SK-N-SH (cell line): ENCODE measurements at regions not wholly inside any gene's neighbourhood (a gene's known extent, or its start where the extent isn't known, plus 50 kb on each side); places are given as distances from the start of the nearest gene placed in this dataset.

Experiments used
- CTCF ChIA-PET: fragments of 300-600, 350-600 bp; formaldehyde crosslinking; extraction: SDS; loops from one replicate; lab custom pipeline; 2021; lab: Yijun Ruan, JAX
- POLR2A ChIA-PET: fragments of 350-600 bp; sonication (Branson Sonifier 250); formaldehyde crosslinking; extraction: SDS; loops from one replicate; lab custom pipeline; 2020; ENCODE audit warnings: antibody characterized with exemption, inconsistent platforms; lab: Yijun Ruan, JAX
- DNase-seq: peaks from one replicate; pipeline ENCODE4 v3.0.0; 2012
- H2AFZ ChIP-seq: fragments of 200-600 bp; sonication (generic); 2 replicates; pipeline ENCODE4 v1.8.1; 2016; ENCODE audit warnings: antibody characterized with exemption, mild to moderate bottlenecking, low read depth
- H3F3A ChIP-seq: fragments of 200-600 bp; sonication (generic); replicated peaks from 2 replicates; pipeline ENCODE3; 2016; ENCODE audit warnings: antibody characterized with exemption, mild to moderate bottlenecking; ENCODE audit not compliant: insufficient read depth
- H3K27ac ChIP-seq, 2 experiments: fragments of 200-500 bp in 1 of 2; fragments of 200-600 bp in 1 of 2; sonication (Bioruptor generic) in 1 of 2; sonication (generic), shearing (Covaris generic) in 1 of 2; 2 replicates each; pipeline versions ENCODE4 v1.5.1 to v1.6.1; 2014 to 2016; ENCODE audit warnings: low read depth in 2 of 2, inconsistent platforms in 1 of 2, low read length in 1 of 2, mild to moderate bottlenecking in 1 of 2, mixed read lengths in 1 of 2
- H3K27me3 ChIP-seq: fragments of 200-600 bp; sonication (generic), shearing (Covaris generic); 2 replicates; pipeline ENCODE4 v1.6.1; 2016; ENCODE audit warnings: mixed run types; ENCODE audit not compliant: insufficient read depth
- H3K36me3 ChIP-seq, 2 experiments: fragments of 200-500 bp in 1 of 2; fragments of 200-600 bp in 1 of 2; sonication (Bioruptor generic) in 1 of 2; sonication (generic) in 1 of 2; replicated peaks in 1 of 2; 2 replicates each; pipeline versions ENCODE3 to v1.5.1; 2014 to 2016; ENCODE audit warnings: low read length in 1 of 2, mild to moderate bottlenecking in 1 of 2; ENCODE audit not compliant: insufficient read depth in 2 of 2, control insufficient read depth in 1 of 2
- H3K4me1 ChIP-seq, 2 experiments: fragments of 200-500 bp in 1 of 2; fragments of 200-600 bp in 1 of 2; sonication (Bioruptor generic) in 1 of 2; sonication (generic), shearing (Covaris generic) in 1 of 2; 2 replicates each; pipeline versions ENCODE4 v1.5.1 to v1.6.1; 2014 to 2016; ENCODE audit warnings: low read depth in 1 of 2, low read length in 1 of 2, mixed run types in 1 of 2; ENCODE audit not compliant: insufficient read depth in 2 of 2, control insufficient read depth in 1 of 2
- H3K4me2 ChIP-seq: fragments of 200-600 bp; sonication (generic), shearing (Covaris generic); 2 replicates; pipeline ENCODE4 v1.6.1; 2017; ENCODE audit warnings: mixed run types
- H3K4me3 ChIP-seq, 2 experiments: fragments of 200-500 bp in 1 of 2; fragments of 200-600 bp in 1 of 2; sonication (Bioruptor generic) in 1 of 2; sonication (generic), shearing (Covaris generic) in 1 of 2; 2 replicates each; pipeline versions ENCODE4 v1.5.1 to v1.8.1; 2014 to 2016; ENCODE audit warnings: low read depth in 2 of 2, inconsistent platforms in 1 of 2, low read length in 1 of 2, mild to moderate bottlenecking in 1 of 2, mixed read lengths in 1 of 2, moderate library complexity in 1 of 2
- H3K79me2 ChIP-seq: fragments of 200-600 bp; sonication (generic); 2 replicates; pipeline ENCODE4 v1.8.1; 2017; ENCODE audit warnings: mild to moderate bottlenecking; ENCODE audit not compliant: insufficient read depth
- H3K9ac ChIP-seq: fragments of 200-600 bp; sonication (generic); 2 replicates; pipeline ENCODE4 v1.6.1; 2017; ENCODE audit warnings: mixed run types
- H3K9me2 ChIP-seq: fragments of 200-600 bp; sonication (generic); 2 replicates; pipeline ENCODE4 v1.6.1; 2017; ENCODE audit warnings: mixed run types
- H3K9me3 ChIP-seq: fragments of 200-600 bp; sonication (generic); 2 replicates; pipeline ENCODE4 v1.6.1; 2017; ENCODE audit warnings: mixed run types, mild to moderate bottlenecking, moderate library complexity
- H4K20me1 ChIP-seq: fragments of 200-600 bp; sonication (generic); 2 replicates; pipeline ENCODE4 v1.6.1; 2017; ENCODE audit warnings: mild to moderate bottlenecking, mixed run types; ENCODE audit not compliant: insufficient read depth
- EZH2phosphoT487 ChIP-seq: fragments of 200-600 bp; sonication (generic); IDR thresholded peaks from 2 replicates; pipeline ENCODE4 v1.6.1; 2017; ENCODE audit warnings: low read depth, mixed run types, mild to moderate bottlenecking, antibody characterized with exemption, moderate library complexity, borderline replicate concordance
- FOSL2 ChIP-seq: IDR thresholded peaks from 2 replicates; pipeline ENCODE4 v1.4.0; 2012; ENCODE audit warnings: low read depth, mild to moderate bottlenecking, moderate library complexity, borderline replicate concordance
- GATA2 ChIP-seq: sonication (generic); formaldehyde crosslinking; IDR thresholded peaks from 2 replicates; pipeline ENCODE4 v1.5.0; 2020; ENCODE audit warnings: mild to moderate bottlenecking, missing genetic modification reagents
- NFIC ChIP-seq: IDR thresholded peaks from 2 replicates; pipeline ENCODE4 v1.4.0; 2012; ENCODE audit warnings: borderline replicate concordance
- PBX3 ChIP-seq: IDR thresholded peaks from 2 replicates; pipeline ENCODE4; 2012
- POLR2AphosphoS5 ChIP-seq: IDR thresholded peaks from 2 replicates; pipeline ENCODE4 v1.6.1; 2012; ENCODE audit warnings: low read depth, low read length
- RCOR1 ChIP-seq: fragments of 150-350 bp; IDR thresholded peaks from 2 replicates; pipeline ENCODE4 v1.6.1; 2017; ENCODE audit warnings: antibody characterized with exemption, low read length
- SIN3A ChIP-seq: IDR thresholded peaks from 2 replicates; pipeline ENCODE4 v1.6.1; 2012; ENCODE audit warnings: low read depth, mild to moderate bottlenecking, low read length, moderate library complexity, borderline replicate concordance
- SMC3 ChIP-seq: IDR thresholded peaks from 2 replicates; pipeline ENCODE4 v1.6.1; 2012; ENCODE audit warnings: low read depth, low read length, improper control_type of control experiment
- TCF12 ChIP-seq: IDR thresholded peaks from 2 replicates; pipeline ENCODE4 v1.4.0; 2012
- TEAD4 ChIP-seq: IDR thresholded peaks from 2 replicates; pipeline ENCODE4 v1.4.0; 2012; ENCODE audit warnings: mild to moderate bottlenecking, borderline replicate concordance; ENCODE audit not compliant: insufficient read depth
- USF1 ChIP-seq: IDR thresholded peaks from 2 replicates; pipeline ENCODE4 v1.4.0; 2012; ENCODE audit warnings: low read depth, borderline replicate concordance
- WGBS: methylation state at CpG from one replicate; pipeline ENCODE4 v1.1.6; 2017; ENCODE audit warnings: low lambda C conversion rate; 5-methylcytosine and 5-hydroxymethylcytosine counted together

GRCh38 chr3:127034990-127035652, 52.2 kb downstream of the PLXNA1 start:
- peaks cover 3% of the 10 kb centered on the region for H3F3A ChIP-seq
- TF ChIP-seq USF1 (no peak), TEAD4 (no peak), GATA2 (CRISPR knock-in tag) (no peak), EZH2phosphoT487 (no peak), SMC3 (no peak), SIN3A (no peak), RCOR1 (no peak), PBX3 (no peak), POLR2AphosphoS5 (no peak), FOSL2 (no peak), TCF12 (no peak)
- no peak overlapping the region for H3K4me3 ChIP-seq
- 94% methylated on average over 13 of the region's 13 CpGs for whole genome bisulfite sequencing
- no peak for DNase-seq
- H2AFZ ChIP-seq, result no peak overlapping the region
- no peak overlapping the region for H3K4me2 ChIP-seq
- no peaks in the 10 kb centered on the region for H3K79me2 ChIP-seq
- no peaks in the 10 kb centered on the region for H3K27me3 ChIP-seq
- ChIA-PET CTCF (interaction anchor here (1.2 kb wide), 1 partner anchor 10 kb away, joined by 3 read pairs; no protein-coding TSS in a partner anchor), POLR2A (no interaction called here)
- H3K9me3 ChIP-seq, result no peaks in the 10 kb centered on the region
- no peaks in the 10 kb centered on the region; a peak in 1 of 4 replicates for H3K4me1 ChIP-seq
- no peak overlapping the region for H3K27ac ChIP-seq
- peaks cover 3 to 53% of the 10 kb centered on the region in 2 experiments for H3K36me3 ChIP-seq
- H3K9me2 ChIP-seq, result no peaks in the 10 kb centered on the region
- H4K20me1 ChIP-seq, result no peaks in the 10 kb centered on the region
- H3K9ac ChIP-seq, result no peak overlapping the region

GRCh38 chr3:127035677-127036076, 52.8 kb downstream of the PLXNA1 start:
- Histone ChIP-seq H3K79me2 (no peaks in the 10 kb centered on the region), H3K4me3 (no peak overlapping the region), H3F3A (peaks cover 3% of the 10 kb centered on the region), H3K9ac (no peak overlapping the region), H3K4me2 (no peak overlapping the region), H3K36me3 (peaks cover 3 to 48% of the 10 kb centered on the region in 2 experiments)
- no peak for TF ChIP-seq SMC3
- TF ChIP-seq NFIC, result peak; percentile 40; the same call in 1 of the 2 replicates
- TF ChIP-seq, all 33 proteins: peak for 1
- POLR2A ChIA-PET, result no interaction called here
- no peak for DNase-seq
- no peaks in the 10 kb centered on the region for H3K27me3 ChIP-seq
- H4K20me1 ChIP-seq, result no peaks in the 10 kb centered on the region
- H3K27ac ChIP-seq, result no peak overlapping the region
- 64% methylated on average over 6 of the region's 10 CpGs for WGBS
- no peaks in the 10 kb centered on the region for H3K9me2 ChIP-seq
- no peaks in the 10 kb centered on the region for H3K9me3 ChIP-seq
- H2AFZ ChIP-seq, result no peak overlapping the region
- CTCF ChIA-PET, result no interaction called here
- no peaks in the 10 kb centered on the region; a peak in 1 of 4 replicates for H3K4me1 ChIP-seq
